ENCODE measurements at regions not wholly inside any gene's neighbourhood (a gene's known extent, or its start where the extent isn't known, plus 50 kb on each side); places are given as distances from the start of the nearest gene placed in this dataset.
"Not testable (repeated sequence)": the region's sequence is repeated elsewhere in the genome, so short reads cannot be mapped to it uniquely, and the experiment has no call there.

GRCh38 chr16:22436823-22437652, 62.6 kb upstream of the CDR2 start:
- peak; percentile 90 for ATAC-seq

GRCh38 chr16:22436326-22436822, 62.0 kb upstream of the CDR2 start:
- peak; percentile 75 for ATAC-seq

DNA sequence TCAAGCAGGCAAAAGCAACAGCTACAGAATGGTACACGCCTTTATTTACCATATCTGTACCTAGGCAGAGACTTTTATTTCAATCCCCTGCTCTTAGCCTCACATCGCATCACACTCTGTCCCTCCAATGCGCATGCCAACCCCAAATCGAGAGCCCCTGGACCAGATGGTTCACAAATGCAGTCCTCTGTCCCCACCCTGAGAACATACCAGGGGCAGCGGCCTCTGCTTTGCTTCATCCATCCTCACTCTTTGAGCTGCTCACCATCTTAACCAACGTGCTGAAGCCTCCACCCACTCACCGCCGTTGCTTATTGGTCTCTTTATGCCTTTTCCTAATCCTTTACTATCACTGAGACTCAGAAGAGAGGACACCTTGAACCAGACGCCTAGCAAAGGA, 56.9 kb upstream of the CDR2 start:
- ATAC-seq: not testable (repeated sequence)

GRCh38 chr16:22428654-22429053, 54.2 kb upstream of the CDR2 start:
- ATAC-seq: no peak

- no peak for ATAC-seq
Observed at GRCh38 chr16:22427556-22427955, 53.1 kb upstream of the CDR2 start.

- ATAC-seq: no peak
Observed at GRCh38 chr16:22425847-22426246, 51.4 kb upstream of the CDR2 start.

DNA sequence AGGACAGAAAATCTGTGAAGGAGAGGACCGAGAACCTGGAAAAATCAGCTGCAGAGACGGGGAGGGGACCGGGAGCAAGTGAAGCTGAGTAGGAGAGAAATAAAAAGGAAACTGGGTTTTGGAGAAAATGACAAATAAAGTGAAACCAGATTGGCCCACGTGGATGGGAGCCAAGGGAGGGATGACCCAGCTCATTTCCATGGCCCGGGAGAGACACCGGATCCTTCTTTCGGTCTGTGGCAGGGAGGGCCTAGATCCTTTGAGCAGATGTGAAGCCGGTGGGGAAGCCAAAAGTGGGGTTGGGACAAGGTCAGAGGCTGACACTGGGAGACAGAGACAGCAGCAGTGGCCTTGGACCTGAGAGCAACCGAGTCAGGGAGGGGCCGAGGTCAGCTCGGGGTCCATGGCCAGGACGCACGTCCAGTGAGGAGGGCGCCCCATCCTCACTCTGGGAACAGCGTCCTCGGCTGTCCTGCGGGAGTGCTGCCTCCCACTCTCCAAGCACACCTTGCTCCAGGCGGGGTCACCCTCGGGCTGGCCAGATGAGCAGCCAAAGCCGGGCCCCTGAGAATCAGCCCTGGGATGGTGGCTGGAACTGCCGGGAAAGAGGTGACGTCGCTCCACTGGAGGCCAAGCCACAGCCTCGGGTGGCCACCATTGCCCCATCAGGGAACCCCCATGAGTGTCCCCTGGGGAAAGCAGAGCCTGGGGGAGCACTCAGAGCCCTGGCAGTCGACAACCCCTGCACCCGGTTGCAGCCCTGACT, 50.8 kb upstream of the CDR2 start:
- no peak for ATAC-seq

DNA sequence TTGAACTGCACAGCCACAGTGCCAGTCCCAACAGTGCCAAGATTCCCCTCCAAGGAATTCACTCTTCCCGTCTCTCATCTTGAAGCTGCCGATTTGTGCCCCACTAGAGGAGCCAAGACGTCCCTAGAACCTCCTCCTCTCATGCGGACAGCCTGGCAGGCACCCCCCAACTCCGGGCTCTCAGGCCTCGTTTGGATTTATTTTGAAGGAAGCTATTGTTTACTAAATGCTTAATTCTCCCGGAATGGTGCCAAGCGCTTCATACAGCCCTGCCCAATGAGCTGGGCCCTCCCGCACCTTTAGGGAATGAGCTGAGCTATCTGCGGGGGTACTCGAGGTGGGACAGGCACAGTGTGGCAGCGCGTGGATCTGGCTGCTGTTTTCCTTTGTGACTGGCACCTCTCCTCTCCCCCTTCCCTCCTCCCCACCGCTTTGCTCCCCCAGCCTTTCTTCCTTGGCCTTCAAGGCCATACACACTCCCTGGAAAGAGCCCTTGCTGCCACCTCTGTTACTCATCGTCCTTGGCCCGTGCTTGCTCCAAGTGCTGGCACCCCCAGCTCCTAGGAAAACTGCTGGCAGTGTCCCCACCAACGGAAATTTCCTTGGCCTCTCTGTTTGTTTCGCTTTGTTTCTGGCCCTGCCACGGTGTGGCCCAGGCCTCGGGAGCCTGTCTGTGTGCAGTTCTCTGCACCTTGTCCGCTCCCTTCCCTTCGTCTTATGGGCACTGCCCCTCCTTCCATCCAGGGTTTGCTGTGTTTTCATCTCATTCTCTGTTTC, 49.9 kb upstream of the CDR2 start:
- peak; percentile 46 for ATAC-seq

Measured in esophagus mucosa (tissue), 1 donor.